ENCODE measurements at regions not wholly inside any gene's neighbourhood (a gene's known extent, or its start where the extent isn't known, plus 50 kb on each side); places are given as distances from the start of the nearest gene placed in this dataset.

DNA sequence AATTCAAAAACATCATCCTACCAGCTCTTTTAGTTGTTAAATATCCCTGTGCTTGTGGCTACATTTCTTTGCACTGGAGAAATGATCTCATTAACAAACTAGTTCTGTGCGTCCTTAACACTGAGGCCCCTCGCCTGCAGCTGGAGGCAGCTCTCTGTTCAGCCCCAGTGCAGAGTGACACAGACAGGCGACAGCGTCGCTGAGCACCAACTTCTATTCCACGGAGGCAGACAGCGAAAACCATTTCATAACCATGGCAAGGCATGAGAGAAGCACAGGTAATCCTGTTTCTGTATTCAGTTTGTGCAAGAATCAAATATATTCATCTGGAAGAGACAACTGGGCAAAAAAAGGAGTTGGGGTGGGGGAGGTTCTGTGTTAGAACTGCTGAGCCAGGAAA is 530.7 kb downstream of the ZIC1 start:
- no peaks in the 10 kb centered on the region for H3K9me3 ChIP-seq
- DNase-seq (ENCODE audit: extremely low spot score) = no peak
- no peaks in the 10 kb centered on the region for H3K36me3 ChIP-seq
- no peak overlapping the region for H3K4me3 ChIP-seq
- no peak for TF ChIP-seq CTCF (IDR thresholded peaks at IDR 0.05)
- TF ChIP-seq POLR2A (IDR thresholded peaks at IDR 0.05; ENCODE audit: low read depth) = no peak
- no peak for TF ChIP-seq EP300 (IDR thresholded peaks at IDR 0.05)
- TF ChIP-seq POLR2AphosphoS5 (IDR thresholded peaks at IDR 0.05) = no peak
- intact Hi-C loops (cut with DNase I) = no loop called here
- no peaks in the 10 kb centered on the region for H3K27me3 ChIP-seq
- 72% methylated on average over 7 of the region's 7 CpGs for WGBS
- no peaks in the 10 kb centered on the region for H3K4me1 ChIP-seq
- H3K27ac ChIP-seq (replicated peaks in 1 of 4) = no peak overlapping the region

- Histone ChIP-seq H3K27ac (replicated peaks in 1 of 4) (no peak overlapping the region), H3K4me3 (no peak overlapping the region), H3K4me1 (no peaks in the 10 kb centered on the region), H3K27me3 (no peaks in the 10 kb centered on the region), H3K9me3 (no peaks in the 10 kb centered on the region), H3K36me3 (no peaks in the 10 kb centered on the region)
- DNase-seq (ENCODE audit: extremely low spot score) = no peak
- WGBS = 87% methylated on average over 3 of the region's 3 CpGs
- TF ChIP-seq POLR2AphosphoS5 (IDR thresholded peaks at IDR 0.05) = no peak
- TF ChIP-seq CTCF (IDR thresholded peaks at IDR 0.05) = no peak
- TF ChIP-seq EP300 (IDR thresholded peaks at IDR 0.05) = no peak
- no peak for TF ChIP-seq POLR2A (IDR thresholded peaks at IDR 0.05; ENCODE audit: low read depth)
- intact Hi-C loops (cut with DNase I) = no loop called here
Observed at GRCh38 chr3:147940405-147941193, 531.4 kb downstream of the ZIC1 start.

DNA sequence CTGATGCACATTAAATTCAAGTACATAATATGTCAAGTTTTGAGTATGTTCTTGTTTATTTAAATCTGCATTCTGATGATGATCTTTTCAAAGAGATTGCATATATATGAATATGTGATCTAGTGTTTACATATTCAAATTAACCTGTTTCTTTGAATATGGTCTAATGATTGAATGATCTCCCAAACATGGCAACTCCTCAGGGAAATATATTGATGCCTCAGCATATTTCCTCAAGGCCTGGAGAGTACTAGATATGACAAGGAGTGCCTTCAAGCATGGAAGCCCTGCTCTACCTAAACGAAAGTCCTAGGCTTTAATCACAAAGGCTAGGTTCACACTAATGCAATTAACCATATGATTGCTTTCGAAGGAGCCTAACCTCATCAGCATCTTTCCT is 532.8 kb downstream of the ZIC1 start:
- no peaks in the 10 kb centered on the region for H3K9me3 ChIP-seq
- H3K4me1 ChIP-seq = peaks cover 0 to 8% (median 3%) of the 10 kb centered on the region in 4 donors
- no peak overlapping the region for H3K4me3 ChIP-seq
- no peaks in the 10 kb centered on the region for H3K27me3 ChIP-seq
- intact Hi-C loops (cut with DNase I) = no loop called here
- no peak overlapping the region for H3K27ac ChIP-seq (replicated peaks in 1 of 4)
- DNase-seq (ENCODE audit: extremely low spot score) = no peak
- no peak for TF ChIP-seq POLR2AphosphoS5 (IDR thresholded peaks at IDR 0.05)
- no peak for TF ChIP-seq POLR2A (IDR thresholded peaks at IDR 0.05; ENCODE audit: low read depth)
- no peak for TF ChIP-seq CTCF (IDR thresholded peaks at IDR 0.05)
- TF ChIP-seq EP300 (IDR thresholded peaks at IDR 0.05) = no peak
- no peaks in the 10 kb centered on the region for H3K36me3 ChIP-seq
- 89% methylated on average over 2 of the region's 2 CpGs for WGBS

- DNase-seq (ENCODE audit: extremely low spot score) = no peak
- no peak overlapping the region for H3K4me3 ChIP-seq
- no peaks in the 10 kb centered on the region for H3K9me3 ChIP-seq
- H3K27ac ChIP-seq (replicated peaks in 1 of 4) = no peak overlapping the region
- H3K36me3 ChIP-seq = no peaks in the 10 kb centered on the region
- TF ChIP-seq POLR2A (IDR thresholded peaks at IDR 0.05; ENCODE audit: low read depth) (no peak), EP300 (IDR thresholded peaks at IDR 0.05) (no peak), POLR2AphosphoS5 (IDR thresholded peaks at IDR 0.05) (no peak), CTCF (IDR thresholded peaks at IDR 0.05) (no peak)
- no peaks in the 10 kb centered on the region for H3K27me3 ChIP-seq
- peaks cover 0 to 9% (median 3%) of the 10 kb centered on the region in 4 donors for H3K4me1 ChIP-seq
- WGBS = 62% methylated on average over 2 of the region's 2 CpGs
- intact Hi-C loops (cut with DNase I) = no loop called here
Observed at GRCh38 chr3:147943265-147943945, 534.2 kb downstream of the ZIC1 start.
